ENCODE measurements at regions not wholly inside any gene's neighbourhood (a gene's known extent, or its start where the extent isn't known, plus 50 kb on each side); places are given as distances from the start of the nearest gene placed in this dataset.

- no peak for TF ChIP-seq CTCF (IDR thresholded peaks at IDR 0.05; ENCODE audit: insufficient read depth, low read length, poor library complexity, severe bottlenecking)
These were observed 843.4 kb upstream of the FLRT2 start for GRCh38 chr14:84686550-84686949.

GRCh38 chr14:84688297-84689025 is 841.5 kb upstream of the FLRT2 start:
- no peaks in the 10 kb centered on the region for H3K27me3 ChIP-seq (ENCODE audit: control insufficient read depth, insufficient read depth, low read length)
- no peak for TF ChIP-seq CTCF (IDR thresholded peaks at IDR 0.05; ENCODE audit: insufficient read depth, low read length, poor library complexity, severe bottlenecking)

More at GRCh38 chr14:84686550-84686949, 843.4 kb upstream of the FLRT2 start:
- Histone ChIP-seq H3K27me3 (ENCODE audit: control insufficient read depth, insufficient read depth, low read length) (no peaks in the 10 kb centered on the region), H3K4me3 (ENCODE audit: low read depth, low read length) (no peak overlapping the region), H3K36me3 (ENCODE audit: control insufficient read depth, insufficient read depth, low read length) (no peaks in the 10 kb centered on the region)
- DNase-seq (ENCODE audit: low read depth) = no peak

GRCh38 chr14:84694161-84694560 is 835.8 kb upstream of the FLRT2 start:
- Histone ChIP-seq H3K27me3 (ENCODE audit: control insufficient read depth, insufficient read depth, low read length) (no peaks in the 10 kb centered on the region), H3K4me3 (ENCODE audit: low read depth, low read length) (no peak overlapping the region), H3K36me3 (ENCODE audit: control insufficient read depth, insufficient read depth, low read length) (no peaks in the 10 kb centered on the region)
- TF ChIP-seq CTCF (IDR thresholded peaks at IDR 0.05; ENCODE audit: insufficient read depth, low read length, poor library complexity, severe bottlenecking) = no peak
- DNase-seq (ENCODE audit: low read depth) = no peak

More at GRCh38 chr14:84688297-84689025, 841.5 kb upstream of the FLRT2 start:
- H3K36me3 ChIP-seq (ENCODE audit: control insufficient read depth, insufficient read depth, low read length) = no peaks in the 10 kb centered on the region
- no peak for DNase-seq (ENCODE audit: low read depth)
- no peak overlapping the region for H3K4me3 ChIP-seq (ENCODE audit: low read depth, low read length)

- H3K27me3 ChIP-seq (ENCODE audit: control insufficient read depth, insufficient read depth, low read length) = no peaks in the 10 kb centered on the region
- DNase-seq (ENCODE audit: low read depth) = no peak
- no peaks in the 10 kb centered on the region for H3K36me3 ChIP-seq (ENCODE audit: control insufficient read depth, insufficient read depth, low read length)
- no peak overlapping the region for H3K4me3 ChIP-seq (ENCODE audit: low read depth, low read length)
- no peak for TF ChIP-seq CTCF (IDR thresholded peaks at IDR 0.05; ENCODE audit: insufficient read depth, low read length, poor library complexity, severe bottlenecking)
These were observed 825.3 kb upstream of the FLRT2 start for GRCh38 chr14:84704601-84705000.

GRCh38 chr14:84707830-84708229 is 822.1 kb upstream of the FLRT2 start:
- no peak for TF ChIP-seq CTCF (IDR thresholded peaks at IDR 0.05; ENCODE audit: insufficient read depth, low read length, poor library complexity, severe bottlenecking)
- Histone ChIP-seq H3K27me3 (ENCODE audit: control insufficient read depth, insufficient read depth, low read length) (no peaks in the 10 kb centered on the region), H3K4me3 (ENCODE audit: low read depth, low read length) (no peak overlapping the region), H3K36me3 (ENCODE audit: control insufficient read depth, insufficient read depth, low read length) (no peaks in the 10 kb centered on the region)
- no peak for DNase-seq (ENCODE audit: low read depth)

GRCh38 chr14:84708865-84709264 is 821.1 kb upstream of the FLRT2 start:
- Histone ChIP-seq H3K27me3 (ENCODE audit: control insufficient read depth, insufficient read depth, low read length) (no peaks in the 10 kb centered on the region), H3K36me3 (ENCODE audit: control insufficient read depth, insufficient read depth, low read length) (no peaks in the 10 kb centered on the region), H3K4me3 (ENCODE audit: low read depth, low read length) (no peak overlapping the region)
- TF ChIP-seq CTCF (IDR thresholded peaks at IDR 0.05; ENCODE audit: insufficient read depth, low read length, poor library complexity, severe bottlenecking) = no peak
- DNase-seq (ENCODE audit: low read depth) = no peak

Measured in kidney epithelial cell (primary cell).